ENCODE measurements at regions not wholly inside any gene's neighbourhood (a gene's known extent, or its start where the extent isn't known, plus 50 kb on each side); places are given as distances from the start of the nearest gene placed in this dataset.

DNA sequence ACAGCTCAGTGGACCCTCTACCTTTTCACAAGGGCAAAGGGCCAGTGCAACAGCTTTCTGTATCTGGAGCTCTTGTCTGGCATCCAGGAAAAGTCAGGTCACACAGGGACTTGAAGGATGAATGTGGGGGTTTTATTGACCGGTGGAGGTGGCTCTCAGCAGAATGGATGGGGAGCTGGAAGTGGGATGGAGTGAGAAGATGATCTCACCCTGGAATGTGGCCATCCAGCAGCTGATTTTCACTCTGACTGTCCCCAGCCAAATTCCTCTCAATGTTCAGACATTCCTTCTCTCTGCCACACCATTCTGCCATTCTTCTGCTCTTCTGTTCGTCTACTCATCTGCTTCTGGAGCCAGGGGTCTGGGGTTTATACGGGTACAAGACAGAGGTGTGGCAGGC is 1119.9 kb downstream of the TAF11L14 start:
- no peak for TF ChIP-seq POLR2A (IDR thresholded peaks at IDR 0.05)
- TF ChIP-seq, protein P1, sequence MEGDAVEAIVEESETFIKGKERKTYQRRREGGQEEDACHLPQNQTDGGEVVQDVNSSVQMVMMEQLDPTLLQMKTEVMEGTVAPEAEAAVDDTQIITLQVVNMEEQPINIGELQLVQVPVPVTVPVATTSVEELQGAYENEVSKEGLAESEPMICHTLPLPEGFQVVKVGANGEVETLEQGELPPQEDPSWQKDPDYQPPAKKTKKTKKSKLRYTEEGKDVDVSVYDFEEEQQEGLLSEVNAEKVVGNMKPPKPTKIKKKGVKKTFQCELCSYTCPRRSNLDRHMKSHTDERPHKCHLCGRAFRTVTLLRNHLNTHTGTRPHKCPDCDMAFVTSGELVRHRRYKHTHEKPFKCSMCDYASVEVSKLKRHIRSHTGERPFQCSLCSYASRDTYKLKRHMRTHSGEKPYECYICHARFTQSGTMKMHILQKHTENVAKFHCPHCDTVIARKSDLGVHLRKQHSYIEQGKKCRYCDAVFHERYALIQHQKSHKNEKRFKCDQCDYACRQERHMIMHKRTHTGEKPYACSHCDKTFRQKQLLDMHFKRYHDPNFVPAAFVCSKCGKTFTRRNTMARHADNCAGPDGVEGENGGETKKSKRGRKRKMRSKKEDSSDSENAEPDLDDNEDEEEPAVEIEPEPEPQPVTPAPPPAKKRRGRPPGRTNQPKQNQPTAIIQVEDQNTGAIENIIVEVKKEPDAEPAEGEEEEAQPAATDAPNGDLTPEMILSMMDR (IDR thresholded peaks at IDR 0.05), result no peak

Data from adrenal gland (tissue), 5 donors.